HEK293 (cell line): ENCODE measurements at regions not wholly inside any gene's neighbourhood (a gene's known extent, or its start where the extent isn't known, plus 50 kb on each side); places are given as distances from the start of the nearest gene placed in this dataset.

Experiments
- CTCF ChIA-PET: fragments of 350-600 bp; formaldehyde crosslinking; extraction: SDS; loops from one replicate; lab custom pipeline; 2021; ENCODE audit warnings: antibody characterized with exemption; lab: Yijun Ruan, JAX
- POLR2A ChIA-PET: fragments of 300-600 bp; formaldehyde crosslinking; extraction: SDS; loops from one replicate; lab custom pipeline; 2020; ENCODE audit warnings: antibody characterized with exemption, inconsistent platforms; lab: Yijun Ruan, JAX
- H3K27ac ChIP-seq: fragments of 200-500 bp; sonication (Bioruptor generic); 2 replicates; pipeline ENCODE4 v1.5.1; 2014; ENCODE audit warnings: low read depth, low read length, control low read depth, inconsistent platforms; ENCODE audit errors: extremely low read depth
- H3K36me3 ChIP-seq, 2 experiments: fragments of 200-500 bp in 1 of 2; sonication (Bioruptor generic) in 1 of 2; 1 replicate in 1 of 2; 2 replicates in 1 of 2; pipeline ENCODE4 v1.5.1; 2014 to 2017; ENCODE audit warnings: inconsistent platforms in 2 of 2, low read length in 2 of 2; ENCODE audit not compliant: control insufficient read depth in 2 of 2, insufficient read depth in 1 of 2
- H3K4me1 ChIP-seq: fragments of 200-500 bp; sonication (Bioruptor generic); 2 replicates; pipeline ENCODE4 v1.5.1; 2014; ENCODE audit warnings: mild to moderate bottlenecking, low read length, inconsistent platforms; ENCODE audit not compliant: control insufficient read depth, insufficient read depth
- H3K4me3 ChIP-seq: 2 replicates; pipeline ENCODE4 v1.5.1; 2011; ENCODE audit warnings: low read depth, mild to moderate bottlenecking, control low read depth, low read length, moderate library complexity
- H3K9me3 ChIP-seq: fragments of 200-500 bp; sonication (Bioruptor generic); 2 replicates; pipeline ENCODE4 v1.5.1; 2014; ENCODE audit warnings: low read depth, low read length, inconsistent platforms; ENCODE audit not compliant: control insufficient read depth, insufficient read depth
- AEBP2 ChIP-seq: fragments of 450-650 bp; formaldehyde crosslinking; IDR thresholded peaks from 2 replicates; pipeline ENCODE4 v1.5.1; 2016; ENCODE audit warnings: missing biosample characterization, missing genetic modification characterization, borderline replicate concordance
- FEZF1 ChIP-seq: fragments of 450-650 bp; formaldehyde crosslinking; IDR thresholded peaks from 2 replicates; pipeline ENCODE4 v1.5.1; 2016; ENCODE audit warnings: missing biosample characterization, missing genetic modification characterization
- GLI2 ChIP-seq: fragments of 450-650 bp; formaldehyde crosslinking; IDR thresholded peaks from 2 replicates; pipeline ENCODE4; 2017; ENCODE audit warnings: missing biosample characterization, missing genetic modification characterization, low read depth, borderline replicate concordance
- SP7 ChIP-seq: fragments of 450-650 bp; formaldehyde crosslinking; IDR thresholded peaks from 2 replicates; pipeline ENCODE4 v1.5.1; 2016; ENCODE audit warnings: missing biosample characterization, missing genetic modification characterization
- TSHZ1 ChIP-seq: fragments of 450-650 bp; formaldehyde crosslinking; IDR thresholded peaks from 2 replicates; pipeline ENCODE4 v1.5.1; 2016; ENCODE audit warnings: missing biosample characterization, missing genetic modification characterization, borderline replicate concordance
- ZBTB11 ChIP-seq: fragments of 450-650 bp; formaldehyde crosslinking; conservative IDR thresholded peaks from 2 replicates; pipeline ENCODE4 v1.5.1; 2016; ENCODE audit warnings: low read depth, missing biosample characterization, missing genetic modification characterization
- ZNF140 ChIP-seq: fragments of 450-650 bp; formaldehyde crosslinking; IDR thresholded peaks from 2 replicates; pipeline ENCODE4 v1.5.1; 2016; ENCODE audit warnings: missing biosample characterization, missing genetic modification characterization
- ZNF2 ChIP-seq: fragments of 450-650 bp; formaldehyde crosslinking; IDR thresholded peaks from 2 replicates; pipeline ENCODE4 v1.5.1; 2016; ENCODE audit warnings: missing biosample characterization, missing genetic modification characterization
- ZNF302 ChIP-seq: fragments of 450-650 bp; formaldehyde crosslinking; IDR thresholded peaks from 2 replicates; pipeline ENCODE4 v1.5.1; 2016; ENCODE audit warnings: missing biosample characterization, missing genetic modification characterization, low read depth
- ZNF311 ChIP-seq: fragments of 450-650 bp; formaldehyde crosslinking; IDR thresholded peaks from 2 replicates; pipeline ENCODE4 v1.5.1; 2017; ENCODE audit warnings: missing biosample characterization, missing genetic modification characterization, borderline replicate concordance
- ZNF341 ChIP-seq: fragments of 450-650 bp; formaldehyde crosslinking; IDR thresholded peaks from 2 replicates; pipeline ENCODE4; 2016; ENCODE audit warnings: low read depth, missing biosample characterization, missing genetic modification characterization
- ZNF394 ChIP-seq: fragments of 450-650 bp; formaldehyde crosslinking; IDR thresholded peaks from 2 replicates; pipeline ENCODE4 v1.5.1; 2016; ENCODE audit warnings: missing biosample characterization, missing genetic modification characterization, mild to moderate bottlenecking, moderate library complexity, borderline replicate concordance
- ZNF426 ChIP-seq: fragments of 450-650 bp; formaldehyde crosslinking; IDR thresholded peaks from 2 replicates; pipeline ENCODE4 v1.5.1; 2017; ENCODE audit warnings: missing biosample characterization, missing genetic modification characterization, mild to moderate bottlenecking, inconsistent platforms, moderate library complexity
- ZNF518A ChIP-seq: fragments of 450-650 bp; formaldehyde crosslinking; conservative IDR thresholded peaks from 2 replicates; pipeline ENCODE4 v1.5.1; 2016; ENCODE audit warnings: low read depth, missing biosample characterization, missing genetic modification characterization
- ZNF555 ChIP-seq: fragments of 450-650 bp; formaldehyde crosslinking; conservative IDR thresholded peaks from 2 replicates; pipeline ENCODE4 v1.5.1; 2017; ENCODE audit warnings: missing biosample characterization, mild to moderate bottlenecking, missing genetic modification characterization, inconsistent platforms
- ZNF558 ChIP-seq: fragments of 450-650 bp; formaldehyde crosslinking; IDR thresholded peaks from 2 replicates; pipeline ENCODE4 v1.5.1; 2016; ENCODE audit warnings: missing biosample characterization, missing genetic modification characterization
- ZNF623 ChIP-seq: fragments of 450-650 bp; formaldehyde crosslinking; IDR thresholded peaks from 2 replicates; pipeline ENCODE4 v1.5.1; 2016; ENCODE audit warnings: missing biosample characterization, missing genetic modification characterization
- ZNF654 ChIP-seq: fragments of 450-650 bp; formaldehyde crosslinking; IDR thresholded peaks from 2 replicates; pipeline ENCODE4 v1.5.1; 2016; ENCODE audit warnings: low read depth, missing biosample characterization, missing genetic modification characterization
- ZNF776 ChIP-seq: fragments of 450-650 bp; formaldehyde crosslinking; IDR thresholded peaks from 2 replicates; pipeline ENCODE4 v1.5.0; 2017; ENCODE audit warnings: missing biosample characterization, missing genetic modification characterization, borderline replicate concordance

- Histone ChIP-seq H3K9me3 (no peaks in the 10 kb centered on the region), H3K4me3 (no peak overlapping the region), H3K36me3 (no peaks in the 10 kb centered on the region), H3K4me1 (no peaks in the 10 kb centered on the region)
- CTCF ChIA-PET, result interaction anchor here (0.6 kb wide), 1 partner anchor 200 kb away, joined by 4 read pairs; no protein-coding TSS in a partner anchor
- TF ChIP-seq FEZF1 (no peak), AEBP2 (tag by site-specific recombination) (no peak), ZNF394 (tag by site-specific recombination) (peak; percentile 66; the same call in 1 of the 2 replicates), ZNF302 (tag by site-specific recombination) (no peak), ZNF623 (tag by site-specific recombination) (peak; percentile 47; the same call in 1 of the 2 replicates), SP7 (tag by site-specific recombination) (no peak), ZNF555 (tag by site-specific recombination) (peak; percentile 34; the same call in 1 of the 2 replicates), ZBTB11 (tag by site-specific recombination) (peak; percentile 55), TSHZ1 (tag by site-specific recombination) (no peak), ZNF518A (tag by site-specific recombination) (peak; percentile 56; the same call in 1 of the 2 replicates), ZNF140 (tag by site-specific recombination) (peak; percentile 40; the same call in 1 of the 2 replicates), ZNF426 (tag by site-specific recombination) (peak; percentile 48), ZNF2 (tag by site-specific recombination) (no peak), GLI2 (tag by site-specific recombination) (no peak), ZNF776 (tag by site-specific recombination) (no peak), ZNF558 (no peak), ZNF654 (tag by site-specific recombination) (no peak), ZNF341 (tag by site-specific recombination) (no peak), ZNF311 (tag by site-specific recombination) (no peak)
- TF ChIP-seq, all 188 proteins: peak for 7
- no peak overlapping the region for H3K27ac ChIP-seq
- POLR2A ChIA-PET, result no interaction called here
Measured at GRCh38 chr1:91137173-91137852, 115.5 kb upstream of the ZNF644 start.
